ENCODE measurements at regions not wholly inside any gene's neighbourhood (a gene's known extent, or its start where the extent isn't known, plus 50 kb on each side); places are given as distances from the start of the nearest gene placed in this dataset.
"Not testable (repeated sequence)": the region's sequence is repeated elsewhere in the genome, so short reads cannot be mapped to it uniquely, and the experiment has no call there.

- no TSS peak for BruUV-seq (replicated peaks)
- DNase-seq = no peak
- no peaks in the 10 kb centered on the region for H3K27me3 ChIP-seq (ENCODE audit: insufficient read depth, low read depth)
- CTCF ChIA-PET = no interaction called here
- no peaks in the 10 kb centered on the region for H3K79me2 ChIP-seq (ENCODE audit: low read depth)
- no peaks in the 10 kb centered on the region for H4K20me1 ChIP-seq (ENCODE audit: insufficient read depth)
- no peaks in the 10 kb centered on the region for H3F3A ChIP-seq (ENCODE audit: insufficient read depth, low read depth)
- H3K9me3 ChIP-seq (ENCODE audit: insufficient read depth, low read depth) = no peaks in the 10 kb centered on the region
- no peak overlapping the region for H3K27ac ChIP-seq
- H3K4me3 ChIP-seq = no peak overlapping the region
- no peaks in the 10 kb centered on the region for H3K9me2 ChIP-seq (ENCODE audit: insufficient read depth)
- H2AFZ ChIP-seq = no peak overlapping the region
- POLR2A ChIA-PET (ENCODE audit: unreplicated experiment) = interaction anchor here (0.5 kb wide), 1 partner anchor 34 kb away, joined by 3 read pairs; no protein-coding TSS in a partner anchor
- H3K4me1 ChIP-seq (replicated peaks; ENCODE audit: insufficient read depth) = no peaks in the 10 kb centered on the region
- H3K4me2 ChIP-seq = no peak overlapping the region
- intact Hi-C loops (cut with micrococcal nuclease; ENCODE audit: unreplicated experiment) = no loop called here
- TF ChIP-seq CTCF (conservative IDR thresholded peaks at IDR 0.05) (no peak), EZH2 (IDR thresholded peaks at IDR 0.05; ENCODE audit: low read depth) (no peak)
- H3K36me3 ChIP-seq (ENCODE audit: low read depth) = no peaks in the 10 kb centered on the region
These were observed 706.9 kb upstream of the LUZP2 start for GRCh38 chr11:23789938-23790371.

DNA sequence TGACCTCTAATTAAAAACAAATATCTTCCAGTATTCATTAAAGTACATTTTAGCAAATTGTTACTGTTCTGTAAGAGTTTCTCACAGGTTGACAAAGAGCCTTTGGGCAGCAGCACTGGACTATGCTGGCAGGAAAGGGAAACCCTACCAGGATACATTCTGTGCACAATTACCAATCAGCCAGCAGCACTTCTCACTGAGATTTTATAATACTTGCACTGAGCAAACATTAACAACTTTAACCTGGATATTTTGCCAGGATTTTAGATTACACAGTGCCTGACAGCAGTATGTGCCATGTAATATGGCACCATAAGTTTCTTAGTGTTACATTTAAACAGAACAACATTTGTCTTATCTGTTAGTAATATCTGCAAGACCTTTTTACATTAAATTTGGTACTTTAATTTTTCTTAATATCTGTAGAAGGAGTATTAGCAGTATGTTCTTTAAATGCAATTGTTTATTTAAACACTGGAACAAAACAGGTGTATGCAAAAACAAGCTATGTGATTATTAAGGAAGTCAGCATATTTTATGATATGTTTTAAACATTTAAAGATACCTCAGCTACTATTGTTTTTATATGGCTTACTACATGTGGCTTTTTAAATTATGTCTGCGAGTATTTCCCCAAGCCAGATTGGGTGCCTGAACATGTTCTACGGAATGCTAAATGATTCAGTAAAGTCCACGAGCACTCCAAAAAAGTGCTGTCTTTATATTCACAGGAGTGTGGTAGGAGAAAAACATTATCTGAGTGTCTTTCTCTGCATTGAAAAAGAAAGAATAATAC is 699.0 kb upstream of the LUZP2 start:
- TF ChIP-seq EZH2 (IDR thresholded peaks at IDR 0.05; ENCODE audit: low read depth) (no peak), CTCF (conservative IDR thresholded peaks at IDR 0.05) (no peak)
- DNase-seq = no peak
- CTCF ChIA-PET = no interaction called here
- POLR2A ChIA-PET (ENCODE audit: unreplicated experiment) = no interaction called here
- H2AFZ ChIP-seq = no peak overlapping the region
- intact Hi-C loops (cut with micrococcal nuclease; ENCODE audit: unreplicated experiment) = loop anchor here (5.0 kb wide), 1 partner anchor 804 kb away; no protein-coding TSS in a partner anchor
- H3K36me3 ChIP-seq (ENCODE audit: low read depth) = no peaks in the 10 kb centered on the region
- no peaks in the 10 kb centered on the region for H4K20me1 ChIP-seq (ENCODE audit: insufficient read depth)
- H3K4me1 ChIP-seq (replicated peaks; ENCODE audit: insufficient read depth) = no peaks in the 10 kb centered on the region
- H3K4me3 ChIP-seq = no peak overlapping the region
- H3K9me3 ChIP-seq (ENCODE audit: insufficient read depth, low read depth) = no peaks in the 10 kb centered on the region
- no peak overlapping the region for H3K27ac ChIP-seq
- H3K79me2 ChIP-seq (ENCODE audit: low read depth) = no peaks in the 10 kb centered on the region
- no peak overlapping the region for H3K4me2 ChIP-seq
- no peaks in the 10 kb centered on the region for H3K9me2 ChIP-seq (ENCODE audit: insufficient read depth)
- no peaks in the 10 kb centered on the region for H3K27me3 ChIP-seq (ENCODE audit: insufficient read depth, low read depth)
- no peaks in the 10 kb centered on the region for H3F3A ChIP-seq (ENCODE audit: insufficient read depth, low read depth)
- no TSS peak for BruUV-seq (replicated peaks)

DNA sequence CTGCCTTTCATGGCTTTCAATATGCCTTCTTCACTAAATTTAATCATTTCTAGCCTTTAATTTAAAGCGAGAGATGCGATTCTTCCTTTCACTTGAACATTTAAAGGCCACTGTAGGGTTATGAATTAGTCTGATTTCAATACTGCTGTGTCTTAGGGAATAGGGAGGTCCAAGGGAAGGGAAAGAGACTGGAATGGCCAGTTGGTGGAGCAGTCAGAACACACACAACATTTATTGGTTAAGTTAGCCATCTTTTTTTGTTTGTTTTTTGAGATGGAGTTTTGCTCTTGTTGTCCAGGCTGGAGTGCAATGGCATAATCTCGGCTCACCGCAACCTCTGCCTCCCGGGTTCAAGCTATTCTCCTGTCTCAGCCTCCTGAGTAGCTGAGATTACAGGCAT is 662.5 kb upstream of the LUZP2 start:
- H3K36me3 ChIP-seq (ENCODE audit: low read depth); H3K4me3 ChIP-seq; H3K4me2 ChIP-seq; H3K9me2 ChIP-seq (ENCODE audit: insufficient read depth); H3K27me3 ChIP-seq (ENCODE audit: insufficient read depth, low read depth); H4K20me1 ChIP-seq (ENCODE audit: insufficient read depth); H3K4me1 ChIP-seq (replicated peaks; ENCODE audit: insufficient read depth); CTCF ChIA-PET; H3K9me3 ChIP-seq (ENCODE audit: insufficient read depth, low read depth); H3K79me2 ChIP-seq (ENCODE audit: low read depth); BruUV-seq (replicated peaks); DNase-seq; H3K27ac ChIP-seq; POLR2A ChIA-PET (ENCODE audit: unreplicated experiment); H2AFZ ChIP-seq; H3F3A ChIP-seq (ENCODE audit: insufficient read depth, low read depth); intact Hi-C loops (cut with micrococcal nuclease; ENCODE audit: unreplicated experiment): not testable (repeated sequence)

DNA sequence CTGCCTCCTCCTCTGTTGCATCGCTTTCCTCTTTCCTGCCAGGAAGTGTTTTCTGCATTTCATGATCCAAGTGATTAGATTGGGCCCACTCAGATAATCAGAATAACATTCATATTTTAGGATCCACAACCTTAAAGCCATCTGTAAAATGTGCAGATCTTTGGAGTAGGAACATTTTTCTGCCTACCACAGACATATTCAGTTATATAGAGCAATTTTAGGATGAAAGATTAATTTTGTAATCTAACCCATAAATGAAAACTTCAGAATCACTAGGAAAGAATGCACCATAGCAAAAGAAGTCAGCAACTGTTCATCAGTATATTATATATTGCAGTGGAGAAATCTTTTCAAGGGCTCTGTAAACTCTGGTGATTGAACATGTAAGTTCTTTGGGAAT is 659.9 kb upstream of the LUZP2 start:
- Histone ChIP-seq H3K36me3 (ENCODE audit: low read depth) (no peaks in the 10 kb centered on the region), H3F3A (ENCODE audit: insufficient read depth, low read depth) (no peaks in the 10 kb centered on the region), H3K4me1 (replicated peaks; ENCODE audit: insufficient read depth) (no peaks in the 10 kb centered on the region), H3K79me2 (ENCODE audit: low read depth) (no peaks in the 10 kb centered on the region), H3K4me3 (no peak overlapping the region), H3K9me2 (ENCODE audit: insufficient read depth) (no peaks in the 10 kb centered on the region), H3K27ac (no peak overlapping the region), H3K4me2 (no peak overlapping the region), H3K27me3 (ENCODE audit: insufficient read depth, low read depth) (no peaks in the 10 kb centered on the region), H3K9me3 (ENCODE audit: insufficient read depth, low read depth) (no peaks in the 10 kb centered on the region), H2AFZ (no peak overlapping the region), H4K20me1 (ENCODE audit: insufficient read depth) (no peaks in the 10 kb centered on the region)
- no peak for DNase-seq
- intact Hi-C loops (cut with micrococcal nuclease; ENCODE audit: unreplicated experiment) = no loop called here
- CTCF ChIA-PET = no interaction called here
- TF ChIP-seq CTCF (conservative IDR thresholded peaks at IDR 0.05) (no peak), EZH2 (IDR thresholded peaks at IDR 0.05; ENCODE audit: low read depth) (no peak)
- POLR2A ChIA-PET (ENCODE audit: unreplicated experiment) = no interaction called here
- no TSS peak for BruUV-seq (replicated peaks)

Data from PC-9 (cell line).